AG08396 (cell line): ENCODE measurements at regions not wholly inside any gene's neighbourhood (a gene's known extent, or its start where the extent isn't known, plus 50 kb on each side); places are given as distances from the start of the nearest gene placed in this dataset.

Experiments used
- DNase-seq: peaks from one replicate; pipeline ENCODE4 v3.0.0; 2012; ENCODE audit warnings: low spot score, mixed read lengths

DNA sequence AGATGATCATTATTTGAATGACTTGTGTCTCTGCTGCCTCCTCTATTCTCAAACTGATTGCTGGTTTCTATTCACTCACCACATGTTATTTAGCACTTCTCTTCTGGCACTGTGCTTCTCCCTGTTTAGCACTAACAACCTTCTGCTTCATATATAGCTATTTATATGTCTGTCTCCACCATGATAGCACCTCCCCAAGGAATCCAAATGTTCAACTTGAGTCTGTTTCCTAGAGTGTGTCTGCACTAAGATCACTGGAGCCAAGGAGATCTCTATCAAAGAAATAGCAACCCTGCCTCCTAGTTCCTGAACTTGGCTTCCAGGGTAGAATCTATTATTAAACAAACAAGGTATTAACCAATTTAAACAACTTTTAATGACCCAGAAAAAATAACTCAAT lies 104.5 kb downstream of the CYP26A1 start:
- no peak for DNase-seq

GRCh38 chr10:93180482-93180931 lies 106.8 kb downstream of the CYP26A1 start:
- peak; percentile 19 for DNase-seq

- DNase-seq = no peak
Observed at GRCh38 chr10:93181271-93182048, 107.8 kb downstream of the CYP26A1 start.

- DNase-seq = no peak
Observed at GRCh38 chr10:93182049-93182327, 108.3 kb downstream of the CYP26A1 start.

- no peak for DNase-seq
Observed at GRCh38 chr10:93182790-93183189, 109.1 kb downstream of the CYP26A1 start.

GRCh38 chr10:93186653-93187052 lies 113.0 kb downstream of the CYP26A1 start:
- no peak for DNase-seq

DNA sequence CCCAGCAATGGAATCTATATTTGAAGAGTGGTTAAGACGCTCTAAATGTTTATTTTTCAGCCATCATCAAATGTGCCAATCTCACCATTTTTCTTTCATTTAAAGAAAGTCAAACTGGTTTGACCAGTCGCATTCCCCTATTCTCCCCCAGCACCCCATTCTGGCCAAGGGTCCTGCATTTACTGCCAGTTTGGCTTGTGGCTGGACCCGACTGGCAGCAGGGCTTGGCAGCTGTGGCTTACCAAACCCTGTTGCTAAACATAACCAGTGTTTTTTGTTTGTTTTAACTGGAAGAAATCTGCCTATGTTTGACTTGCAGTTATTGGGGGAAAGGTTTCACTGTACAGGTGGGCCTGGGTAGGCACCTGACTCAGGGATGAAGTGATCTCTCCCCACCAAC lies 116.3 kb downstream of the CYP26A1 start:
- no peak for DNase-seq

- no peak for DNase-seq
Observed at GRCh38 chr10:93190372-93190771, 116.7 kb downstream of the CYP26A1 start.

- no peak for DNase-seq
Observed at GRCh38 chr10:93193906-93194305, 120.2 kb downstream of the CYP26A1 start.

GRCh38 chr10:93198401-93199131 lies 124.9 kb downstream of the CYP26A1 start:
- peak; percentile 45 for DNase-seq

DNA sequence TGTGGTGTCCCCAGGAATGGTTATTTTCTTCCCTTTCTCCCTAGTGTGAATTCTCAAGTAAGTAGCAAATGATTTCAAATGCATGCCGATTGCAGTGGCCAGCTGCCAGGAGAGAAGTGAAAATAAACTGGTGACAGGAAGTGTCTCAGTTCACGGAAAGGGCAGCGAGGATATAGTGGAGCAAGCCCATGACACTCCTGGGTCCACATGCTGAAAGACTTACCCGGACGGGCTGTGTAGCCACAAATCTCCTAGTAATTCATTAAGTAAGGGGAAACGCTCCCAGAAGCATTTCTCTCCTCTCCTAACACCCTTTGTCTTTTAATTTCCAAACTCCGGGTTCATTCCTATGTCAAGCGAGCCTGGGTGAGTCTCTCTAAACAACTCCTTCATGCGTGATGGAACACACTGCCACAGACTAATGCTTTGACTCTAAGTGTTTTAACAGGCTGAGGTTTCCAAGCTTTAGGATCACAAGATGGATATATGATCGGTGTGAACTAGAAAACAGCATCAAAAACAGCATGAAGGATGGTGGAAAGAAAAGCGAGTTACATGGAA lies 125.6 kb downstream of the CYP26A1 start:
- peak; percentile 34 for DNase-seq

DNA sequence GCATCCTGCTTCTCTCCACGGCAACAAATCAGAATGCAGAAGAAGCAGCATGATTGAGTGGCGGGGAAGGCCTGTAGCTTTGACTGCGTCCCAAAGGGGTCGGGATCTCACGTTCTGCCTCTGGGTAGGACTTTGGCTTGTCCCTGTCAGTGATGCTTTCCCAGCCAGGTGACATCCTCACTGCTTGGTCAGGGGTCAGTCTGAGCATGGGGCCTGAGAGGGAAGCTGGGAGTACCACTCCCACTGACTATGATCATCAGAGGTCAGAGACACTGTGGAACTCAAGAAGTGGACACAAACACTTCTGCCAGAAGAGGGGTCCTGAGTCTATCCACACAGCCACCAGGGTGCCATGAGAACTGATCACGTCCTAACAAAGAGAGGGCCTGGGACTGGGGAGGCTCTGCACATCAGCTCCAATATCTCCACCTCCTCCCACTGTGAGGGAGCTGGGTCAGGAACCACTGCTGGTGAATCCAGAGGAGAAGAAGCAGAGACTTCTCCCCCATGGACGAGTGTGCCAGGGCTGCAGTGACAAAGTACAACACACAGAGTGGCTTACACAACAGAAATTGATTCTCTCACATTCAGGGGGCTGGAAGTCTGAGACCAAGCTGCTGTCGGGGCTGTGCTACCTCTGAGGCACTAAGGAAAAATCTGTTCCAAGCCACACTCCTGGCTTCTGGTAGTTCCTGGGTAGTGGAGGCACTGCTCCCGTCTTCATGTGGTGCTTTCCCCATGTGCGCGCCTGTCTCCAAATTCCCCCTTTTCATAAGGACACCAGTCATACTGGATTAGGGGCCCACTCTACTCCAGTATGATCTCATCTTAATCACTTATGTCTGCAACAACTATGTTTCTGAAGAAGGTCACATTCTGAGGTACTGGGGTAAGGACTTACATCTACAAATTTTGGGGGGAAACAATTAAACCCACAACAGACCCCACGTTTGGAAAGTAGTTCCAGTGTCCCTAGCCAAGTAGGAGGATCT lies 131.1 kb downstream of the CYP26A1 start:
- DNase-seq = no peak

- no peak for DNase-seq
Observed at GRCh38 chr10:93206652-93207051, 133.0 kb downstream of the CYP26A1 start.

DNA sequence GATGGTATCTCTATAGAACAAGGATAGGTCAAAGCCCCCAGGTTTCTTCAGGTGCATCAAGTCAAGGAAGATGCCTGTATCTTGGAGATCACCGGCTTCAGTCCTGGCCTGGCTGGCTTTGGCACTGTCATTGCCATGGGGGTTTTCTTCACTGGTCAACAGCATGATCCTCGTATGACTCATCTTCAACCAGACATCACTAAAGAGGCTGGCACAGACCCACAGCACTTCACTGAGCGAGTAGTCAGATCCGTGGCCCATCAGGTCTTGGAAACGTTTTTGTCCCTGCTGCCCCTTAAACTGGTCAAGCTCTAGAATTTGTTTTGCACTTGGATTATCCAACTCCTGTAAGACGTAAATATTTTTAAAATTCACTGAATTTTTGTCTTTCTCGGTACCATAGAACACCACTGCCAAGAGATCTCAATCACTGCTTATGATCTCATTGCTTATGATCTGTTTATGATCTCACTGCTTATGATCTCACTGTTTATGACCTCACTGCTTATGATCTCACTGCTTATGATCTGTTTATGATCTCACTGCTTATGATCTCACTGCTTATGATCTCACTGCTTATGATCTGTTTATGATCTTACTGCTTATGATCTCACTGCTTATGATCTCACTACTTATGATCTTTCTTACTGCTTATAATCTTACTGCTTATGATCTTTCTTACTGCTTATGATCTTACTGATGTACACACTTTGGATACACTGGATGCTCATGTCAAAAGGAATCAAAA lies 135.2 kb downstream of the CYP26A1 start:
- DNase-seq = no peak

DNA sequence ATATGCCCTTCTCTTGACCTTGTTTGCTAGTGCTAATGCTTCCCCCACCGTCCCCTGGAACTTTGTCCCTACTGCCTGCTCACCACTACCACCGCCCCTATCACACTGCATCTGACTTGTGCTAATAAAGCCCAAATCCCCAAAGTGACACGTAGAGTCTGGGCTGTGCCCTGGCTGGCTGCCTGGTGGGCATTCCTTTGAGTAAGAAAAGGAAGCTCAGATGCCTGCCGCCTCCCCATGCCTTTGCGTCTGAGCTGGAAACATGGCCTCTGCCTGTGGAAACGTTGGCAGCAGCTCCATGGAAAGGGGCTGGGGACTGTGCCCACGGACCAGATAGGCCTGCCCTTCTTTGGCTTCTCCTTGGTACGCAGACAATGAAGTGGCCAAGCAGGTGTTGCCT lies 138.3 kb downstream of the CYP26A1 start:
- no peak for DNase-seq

GRCh38 chr10:93215312-93215711 lies 141.6 kb downstream of the CYP26A1 start:
- DNase-seq = no peak

DNA sequence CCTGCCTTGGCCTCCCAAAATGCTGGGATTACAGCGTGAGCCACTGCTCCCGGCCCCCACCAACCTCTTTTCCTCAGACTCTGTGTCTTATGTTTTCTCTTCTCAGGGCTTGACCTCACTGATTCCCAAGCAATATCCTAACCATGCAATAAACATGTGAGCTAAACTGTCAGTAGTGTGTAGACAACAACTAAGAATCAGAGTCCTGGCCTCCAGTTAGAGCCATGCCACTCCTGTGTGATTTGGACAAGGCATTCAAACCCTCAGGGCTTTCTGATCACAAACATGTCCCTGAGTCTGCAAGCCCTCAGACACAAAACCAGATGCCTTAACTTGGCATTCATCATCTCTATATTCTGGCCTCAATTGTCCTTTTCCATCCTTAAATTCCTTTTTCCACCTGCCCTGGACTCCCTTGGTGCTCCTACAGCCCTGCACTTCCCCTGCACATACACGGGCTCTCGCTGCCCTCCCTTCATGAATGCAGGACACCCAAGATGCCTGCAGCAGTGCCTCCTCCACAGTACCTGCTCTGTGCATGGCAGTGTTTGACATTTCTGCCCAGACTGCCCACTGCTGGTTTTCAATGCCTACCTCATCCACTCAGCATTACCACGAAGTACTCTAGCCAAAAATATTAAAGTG lies 142.8 kb downstream of the CYP26A1 start:
- no peak for DNase-seq

GRCh38 chr10:93218386-93218785 lies 144.7 kb downstream of the CYP26A1 start:
- no peak for DNase-seq

DNA sequence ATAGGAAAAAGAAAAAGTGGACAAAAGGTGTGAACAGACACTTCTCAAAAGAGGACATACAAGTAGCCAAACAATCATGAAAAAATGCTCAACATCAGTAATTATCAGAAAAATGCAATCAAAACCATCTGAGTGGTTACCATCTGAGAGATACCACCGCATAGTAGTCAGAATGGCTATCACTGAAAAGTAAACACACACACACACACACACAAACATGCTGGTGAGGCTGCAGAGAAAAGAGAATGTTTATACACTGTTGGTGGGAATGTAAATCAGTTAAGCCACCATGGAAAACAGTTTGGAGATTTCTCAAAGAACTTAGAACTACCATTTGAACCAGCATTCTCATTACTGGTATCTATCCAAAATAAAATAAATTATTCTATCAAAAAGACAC lies 145.7 kb downstream of the CYP26A1 start:
- DNase-seq = no peak

DNA sequence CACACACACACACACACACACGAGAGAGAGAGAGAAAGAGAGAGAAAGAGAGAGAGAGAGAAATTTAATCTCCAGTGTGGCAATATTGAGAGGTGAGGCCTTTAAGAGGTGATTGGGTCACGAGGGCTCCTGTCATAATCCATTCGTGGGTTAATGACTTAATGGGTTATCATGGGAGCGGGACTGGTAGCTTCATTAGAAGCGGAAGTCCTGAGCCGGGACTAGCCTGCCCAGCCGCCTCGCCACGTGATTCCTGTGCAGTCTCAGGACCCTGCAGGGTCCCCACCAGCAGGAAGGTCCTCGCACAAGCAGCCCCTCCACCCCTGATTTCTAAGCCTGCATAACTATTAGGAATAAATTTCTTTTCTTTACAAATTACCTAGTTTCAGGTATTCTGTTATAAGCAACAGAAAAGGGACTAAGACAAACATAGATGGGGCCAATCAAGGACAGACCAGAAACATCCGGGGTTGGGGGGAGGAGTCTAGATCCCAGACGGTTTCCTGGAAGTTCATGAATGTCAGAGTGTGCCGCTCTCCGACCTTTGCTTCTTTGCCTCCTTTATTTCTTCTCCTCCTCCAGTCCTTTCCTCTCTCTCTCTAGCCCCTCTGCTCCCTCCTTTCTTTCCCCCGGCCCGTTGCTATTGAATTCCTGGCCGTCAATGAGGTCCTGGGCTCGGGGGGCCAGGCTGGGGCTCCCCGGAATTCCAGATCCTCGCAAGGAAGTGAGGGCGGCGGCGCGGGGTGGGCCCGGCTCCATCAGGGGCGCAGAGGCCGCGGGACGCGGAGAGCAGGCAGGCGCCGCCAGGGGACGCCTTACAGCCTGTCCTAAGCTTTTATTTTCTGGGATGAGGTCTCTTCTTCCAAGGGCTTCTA lies 146.8 kb downstream of the CYP26A1 start:
- no peak for DNase-seq
